ENCODE measurements at regions not wholly inside any gene's neighbourhood (a gene's known extent, or its start where the extent isn't known, plus 50 kb on each side); places are given as distances from the start of the nearest gene placed in this dataset.
"Not testable (repeated sequence)": the region's sequence is repeated elsewhere in the genome, so short reads cannot be mapped to it uniquely, and the experiment has no call there.

DNA sequence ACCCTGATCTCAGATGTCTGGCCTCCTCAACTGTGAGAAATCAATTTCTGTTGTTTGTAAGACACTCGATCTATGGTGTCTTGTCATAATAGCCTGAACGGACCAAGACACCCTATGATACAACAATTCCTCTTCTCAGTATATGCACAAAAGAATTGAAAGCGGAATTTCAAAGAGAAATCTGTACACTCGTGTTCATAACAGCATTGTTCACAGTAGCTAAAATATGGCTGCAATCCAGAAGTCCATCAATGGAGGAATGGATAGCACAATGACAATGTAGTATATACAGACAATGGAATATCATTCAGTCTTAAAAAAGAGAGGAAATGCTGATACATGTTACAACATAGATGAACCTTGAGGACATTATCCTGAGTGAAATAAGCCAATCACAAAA, 354.6 kb downstream of the SFMBT2 start:
- no peak for DNase-seq

DNA sequence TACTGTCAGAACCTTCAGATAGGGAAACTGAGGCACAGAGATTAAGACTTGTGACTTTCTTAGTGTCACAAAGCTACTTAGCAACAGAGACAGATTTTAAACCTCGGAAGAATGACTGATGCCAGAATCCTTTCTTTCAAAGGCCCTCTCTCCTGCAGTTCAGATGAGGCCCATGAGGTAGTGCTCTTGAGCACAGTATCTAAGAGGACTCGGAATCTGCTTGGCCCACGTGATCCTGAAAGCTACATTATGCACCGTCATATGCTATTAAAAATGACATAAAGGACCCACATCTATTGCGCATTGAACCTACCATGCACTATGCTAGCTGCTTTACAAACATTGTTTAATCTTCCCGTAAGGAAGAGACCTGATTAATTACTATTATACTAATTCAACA, 355.9 kb downstream of the SFMBT2 start:
- DNase-seq, result no peak

- DNase-seq, result no peak
Observed at GRCh38 chr10:7053195-7053594, 357.6 kb downstream of the SFMBT2 start.

DNA sequence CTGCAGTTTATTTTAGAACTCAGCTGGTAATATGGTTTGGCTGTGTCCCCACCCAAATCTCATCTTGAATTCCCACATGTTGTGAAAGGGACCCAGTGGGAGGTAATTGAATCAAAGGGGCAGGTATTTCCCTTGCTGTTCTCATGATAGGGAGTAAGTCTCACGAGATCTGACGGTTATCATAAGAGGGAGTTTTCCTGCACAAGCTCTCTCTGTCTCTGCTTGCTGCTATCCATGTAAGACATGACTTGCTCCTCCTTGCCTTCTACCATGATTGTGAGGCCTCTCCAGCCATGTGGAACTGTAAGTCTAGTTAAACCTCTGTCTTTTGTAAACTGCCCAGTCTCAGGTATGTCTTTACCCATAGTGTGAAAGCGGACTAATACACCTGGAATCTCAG, 360.8 kb downstream of the SFMBT2 start:
- DNase-seq, result not testable (repeated sequence)

GRCh38 chr10:7048061-7048460, 362.8 kb downstream of the SFMBT2 start:
- DNase-seq, result no peak

DNA sequence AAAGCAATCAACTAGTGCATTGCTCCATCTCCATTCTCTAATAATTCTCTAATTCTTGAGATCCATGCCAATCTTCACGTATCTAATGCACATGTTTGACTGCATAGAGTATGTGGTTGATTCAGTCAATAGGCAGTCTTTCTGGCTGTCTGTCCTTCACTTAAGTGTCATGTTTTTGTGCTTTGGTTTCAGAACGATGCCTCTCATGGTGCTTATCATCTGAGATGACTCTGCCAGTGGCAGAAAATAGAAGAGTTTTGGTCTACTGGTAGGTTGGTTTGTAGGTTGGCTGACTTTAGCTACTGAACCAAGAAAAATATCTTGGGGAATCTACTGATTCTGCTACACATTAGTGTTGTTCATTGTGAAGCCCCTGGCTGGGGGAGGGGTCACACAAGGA, 364.2 kb downstream of the SFMBT2 start:
- no peak for DNase-seq

DNA sequence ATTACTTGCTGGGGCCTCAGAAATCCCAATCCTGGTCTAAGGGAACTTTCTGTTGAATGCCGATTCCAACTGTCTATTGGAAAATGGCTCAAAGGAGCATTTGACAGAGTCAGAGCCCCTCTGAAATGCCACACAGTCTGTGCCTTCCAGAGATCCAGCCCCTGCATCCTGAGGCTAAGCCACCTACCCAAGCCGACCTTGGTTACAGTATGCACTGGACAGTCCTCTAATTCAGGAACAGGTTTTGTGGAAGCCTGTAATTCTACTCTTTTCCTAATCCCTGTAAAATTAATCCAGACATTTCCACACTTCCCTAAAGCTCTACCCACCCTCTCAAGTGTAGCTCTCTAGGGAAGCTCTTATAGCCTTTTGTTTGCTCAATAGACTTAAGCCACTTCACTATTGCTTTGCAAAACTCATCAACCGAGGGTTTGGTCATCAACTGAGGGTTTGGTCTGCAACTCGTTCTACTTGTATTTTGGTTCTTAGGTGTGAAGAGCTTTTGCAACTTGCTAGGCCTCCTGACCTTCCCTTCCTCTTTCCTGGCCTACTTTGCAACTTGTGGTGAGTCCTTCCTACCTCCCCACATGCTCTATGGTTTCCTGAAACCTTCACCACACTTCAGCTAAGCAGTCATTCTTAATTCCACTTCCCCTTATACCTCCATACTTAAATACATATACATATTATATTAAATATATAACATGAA, 364.8 kb downstream of the SFMBT2 start:
- DNase-seq, result no peak

DNA sequence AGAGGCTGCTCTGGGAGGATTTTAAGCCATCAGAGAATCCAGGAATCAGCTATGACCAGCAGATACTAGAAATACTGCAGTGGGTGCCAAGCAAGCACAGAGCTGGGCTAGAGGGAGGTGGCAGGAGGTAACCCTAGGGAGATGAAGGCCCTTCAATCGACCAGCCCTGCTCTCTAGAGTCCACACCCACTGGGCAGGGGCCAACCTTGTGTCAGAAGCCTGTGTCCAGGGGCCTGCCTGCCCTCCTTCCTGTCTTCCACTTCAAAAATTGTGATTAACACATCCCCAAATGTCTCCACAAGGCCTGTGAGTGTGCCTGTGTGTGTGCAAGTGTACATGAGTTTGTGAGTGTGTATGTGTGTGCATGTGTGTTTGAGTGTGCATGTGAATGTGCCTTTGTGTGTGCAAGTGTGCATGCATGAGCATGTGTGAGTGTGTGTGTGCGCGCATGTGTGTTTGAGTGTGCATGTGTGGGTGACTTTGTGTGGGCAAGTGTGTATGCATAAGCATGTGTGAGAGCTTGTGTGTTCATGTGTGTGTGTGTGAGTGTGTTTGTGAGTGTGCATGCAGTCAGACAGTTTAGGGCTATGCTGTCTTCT, 367.7 kb downstream of the SFMBT2 start:
- no peak for DNase-seq

DNA sequence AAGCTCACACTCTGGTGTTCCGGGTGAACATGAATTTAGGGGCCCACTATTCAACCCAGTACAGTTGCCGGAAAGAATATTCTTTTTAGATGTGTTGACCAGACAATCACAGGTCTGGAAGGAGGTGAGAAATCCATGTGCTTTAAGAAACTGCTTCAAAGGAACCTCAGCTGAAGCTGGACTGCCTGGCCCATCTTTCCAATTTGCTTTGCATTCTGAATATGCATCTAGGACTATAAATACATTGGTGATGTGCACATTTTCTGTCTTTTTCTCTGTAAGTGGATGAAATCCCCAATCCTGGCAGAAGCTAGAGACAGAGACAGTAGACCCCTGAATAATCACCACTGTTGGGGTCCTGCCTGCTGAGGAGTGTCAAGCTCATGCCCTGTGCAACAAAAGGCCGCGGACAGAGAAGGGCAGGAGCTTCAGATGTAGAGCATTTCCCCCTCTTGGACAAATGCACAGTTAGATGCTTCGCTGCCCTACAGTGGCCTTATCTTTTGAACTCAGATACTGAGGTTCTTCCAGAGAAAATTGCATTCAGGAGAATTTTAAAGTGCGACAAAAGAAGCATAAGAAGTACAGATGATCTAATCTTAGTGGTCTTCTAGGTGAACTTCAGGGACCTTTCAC, 368.3 kb downstream of the SFMBT2 start:
- no peak for DNase-seq

DNA sequence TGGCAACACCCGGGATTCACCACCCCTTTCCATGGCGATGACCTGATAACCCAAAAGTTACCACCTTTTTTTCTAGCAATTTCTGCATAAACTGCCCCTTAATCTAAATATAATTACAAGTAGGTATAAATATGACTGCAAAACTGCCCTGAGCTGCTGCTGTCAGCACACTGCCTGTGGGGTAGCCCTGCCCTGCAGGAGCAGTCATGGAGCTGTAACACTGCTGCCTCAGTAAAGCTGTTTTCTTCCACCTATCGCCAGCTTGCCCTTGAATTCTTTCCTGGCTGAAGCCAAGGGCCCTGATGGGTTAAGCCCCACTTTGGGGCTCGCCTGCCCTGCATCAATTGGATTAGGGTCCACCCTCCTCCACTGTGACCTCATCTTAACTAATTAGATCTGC, 368.8 kb downstream of the SFMBT2 start:
- no peak for DNase-seq

DNA sequence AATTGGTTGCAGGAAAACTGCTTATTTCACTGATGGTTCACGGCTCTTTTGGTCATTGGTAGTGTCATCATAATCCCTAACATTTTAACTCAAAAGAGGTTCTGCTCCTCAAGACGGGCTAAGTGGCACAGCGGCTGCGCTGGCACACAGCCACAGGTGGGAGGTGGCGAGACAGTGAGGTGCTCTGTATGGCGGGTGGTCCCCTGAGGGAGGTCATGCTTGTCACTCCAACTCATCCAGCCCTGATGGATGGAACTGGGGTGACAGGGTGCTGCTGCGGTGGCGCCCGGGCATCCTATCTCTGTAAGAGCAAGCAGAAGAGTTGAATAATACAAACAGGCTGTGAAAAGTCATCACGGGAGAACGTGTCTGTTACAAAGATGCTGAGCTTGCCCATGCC, 370.2 kb downstream of the SFMBT2 start:
- DNase-seq, result no peak

- no peak for DNase-seq
Observed at GRCh38 chr10:7039859-7040258, 371.0 kb downstream of the SFMBT2 start.

DNA sequence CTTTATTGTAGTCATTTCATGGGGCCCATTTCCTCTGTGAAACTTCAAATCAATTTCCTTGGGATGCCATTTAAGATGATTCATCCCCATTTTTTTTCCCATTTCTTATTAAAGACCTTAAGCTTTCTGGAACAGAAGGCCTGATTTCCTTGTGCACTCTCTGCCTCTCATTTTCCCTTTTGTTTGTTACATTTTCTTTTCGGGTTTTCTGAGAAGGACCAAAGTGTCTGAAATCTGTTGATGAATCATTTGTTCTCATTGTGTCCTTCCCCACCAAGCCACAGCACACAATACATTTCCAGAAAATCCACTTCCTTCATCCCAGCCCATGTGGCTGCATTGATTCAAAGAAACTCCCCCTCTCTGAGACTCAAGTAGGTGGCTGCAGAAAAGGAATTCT, 372.4 kb downstream of the SFMBT2 start:
- no peak for DNase-seq

DNA sequence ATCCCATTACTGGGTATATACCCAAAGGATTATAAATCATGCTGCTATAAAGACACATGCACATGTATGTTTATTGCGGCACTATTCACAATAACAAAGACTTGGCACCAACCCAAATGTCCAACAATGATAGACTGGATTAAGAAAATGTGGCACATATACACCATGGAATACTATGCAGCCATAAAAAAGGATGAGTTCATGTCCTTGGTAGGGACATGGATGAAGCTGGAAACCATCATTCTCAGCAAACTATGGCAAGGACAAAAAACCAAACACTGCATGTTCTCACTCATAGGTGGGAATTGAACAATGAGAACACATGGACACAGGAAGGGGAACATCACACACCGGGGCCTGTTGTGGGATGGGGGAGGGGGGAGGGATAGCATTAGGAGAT, 373.4 kb downstream of the SFMBT2 start:
- not testable (repeated sequence) for DNase-seq

DNA sequence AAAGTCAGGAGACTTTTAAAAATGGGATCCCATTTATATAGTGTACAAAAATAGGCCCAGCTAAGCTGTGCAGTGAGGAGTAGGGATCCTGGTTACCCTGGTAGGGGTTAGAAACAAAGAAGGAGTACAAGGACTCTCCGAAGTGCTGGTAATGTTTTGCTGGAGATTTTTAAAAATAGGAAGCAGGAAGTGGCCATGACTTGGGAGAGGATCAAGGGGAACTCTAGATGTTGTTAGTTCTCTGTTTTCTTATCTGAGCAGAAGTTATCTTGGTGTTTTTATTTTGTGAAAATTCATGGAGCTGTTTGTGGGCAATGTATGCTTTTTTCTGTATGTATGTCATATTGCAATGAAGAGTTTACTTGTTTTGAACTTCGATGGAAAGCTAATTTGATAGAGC, 373.9 kb downstream of the SFMBT2 start:
- DNase-seq, result no peak

- no peak for DNase-seq
Observed at GRCh38 chr10:7035126-7035761, 375.6 kb downstream of the SFMBT2 start.

GRCh38 chr10:7033031-7033430, 377.8 kb downstream of the SFMBT2 start:
- no peak for DNase-seq

DNA sequence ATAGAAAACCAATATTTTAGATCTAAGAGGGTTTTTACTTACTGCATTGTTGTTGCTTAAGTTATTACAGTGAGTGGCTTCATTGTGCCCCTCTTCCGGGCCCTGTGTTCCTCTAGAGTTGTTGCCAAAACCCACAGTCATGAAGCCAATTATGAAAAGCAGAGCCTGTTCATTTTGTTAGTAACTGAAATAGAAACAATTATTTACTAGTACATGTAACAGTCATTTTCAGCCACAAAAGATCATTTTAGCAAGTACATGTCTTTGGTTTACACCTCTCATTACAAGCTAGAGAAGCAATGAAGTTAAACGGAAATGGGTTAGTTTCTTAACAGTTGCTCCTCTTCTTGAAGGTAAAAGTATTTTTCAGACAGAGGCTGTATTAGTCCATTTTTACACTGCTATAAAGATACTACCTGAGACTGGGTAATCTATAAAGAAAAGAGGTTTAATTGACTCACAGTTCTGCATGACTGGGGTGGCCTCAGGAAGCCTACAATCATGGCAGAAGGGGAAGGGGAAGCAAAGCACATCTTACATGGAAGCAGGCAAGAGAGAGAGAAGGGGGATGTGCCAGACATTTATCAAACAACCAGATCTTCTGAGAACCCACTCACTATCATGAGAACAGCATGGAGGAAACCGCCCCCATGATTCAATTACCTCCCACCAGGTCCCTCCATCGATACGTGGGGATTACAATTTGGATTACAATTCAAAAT, 380.5 kb downstream of the SFMBT2 start:
- no peak for DNase-seq

- no peak for DNase-seq
Observed at GRCh38 chr10:7029672-7030071, 381.2 kb downstream of the SFMBT2 start.

- DNase-seq, result no peak
Observed at GRCh38 chr10:7028809-7029166, 382.0 kb downstream of the SFMBT2 start.

- DNase-seq, result no peak
Observed at GRCh38 chr10:7027913-7028808, 382.7 kb downstream of the SFMBT2 start.

DNA sequence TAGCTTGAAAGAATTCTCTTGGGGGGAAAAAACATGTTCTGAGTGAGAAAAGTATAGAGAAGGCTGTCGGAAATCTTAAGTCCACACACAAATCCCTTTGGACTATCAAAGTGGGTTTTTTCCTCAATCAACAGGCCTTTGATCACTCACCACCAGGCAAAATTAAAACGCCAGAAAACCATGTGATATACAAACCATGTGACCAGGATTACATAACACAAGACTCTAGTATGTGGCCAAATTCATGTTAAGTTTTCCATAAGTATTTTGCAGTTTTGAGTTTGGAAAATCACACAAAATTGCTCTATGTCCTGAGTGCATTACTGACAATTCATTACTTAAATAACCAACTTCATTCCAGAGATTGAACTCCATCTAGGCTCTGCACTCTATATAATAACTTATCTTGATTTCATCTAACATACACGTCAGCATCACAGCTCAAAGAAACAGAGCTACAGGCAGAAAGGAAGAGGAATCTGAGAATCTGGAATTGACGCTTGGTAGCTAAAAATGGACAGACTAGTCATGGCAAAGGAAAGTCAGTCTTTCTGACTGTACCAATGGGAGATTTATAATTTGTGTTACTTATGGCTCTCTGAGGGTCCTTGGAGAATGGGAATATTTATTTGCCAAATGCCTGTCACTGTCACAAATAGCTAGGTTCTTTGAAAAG, 383.5 kb downstream of the SFMBT2 start:
- DNase-seq, result no peak

All from NCI-H774 (cell line).